Parathyroid adenoma (tissue), 2 donors: ENCODE measurements at regions not wholly inside any gene's neighbourhood (a gene's known extent, or its start where the extent isn't known, plus 50 kb on each side); places are given as distances from the start of the nearest gene placed in this dataset.

ENCODE experiments used
- H2AFZ ChIP-seq: fragments of 300-600 bp; sonication (generic); one replicate; pipeline ENCODE4 v1.7.0; 2017; ENCODE audit warnings: antibody characterized with exemption, mild to moderate bottlenecking
- H3K27ac ChIP-seq: fragments of 300-600 bp; sonication (generic); one replicate; pipeline ENCODE4 v1.7.0; 2017
- H3K27me3 ChIP-seq: fragments of 300-600 bp; sonication (generic); one replicate; pipeline ENCODE4 v1.7.0; 2017; ENCODE audit warnings: low read length; ENCODE audit not compliant: control insufficient read depth, insufficient read depth
- H3K36me3 ChIP-seq: fragments of 300-600 bp; sonication (generic); one replicate; pipeline ENCODE4 v1.7.0; 2017; ENCODE audit warnings: low read length; ENCODE audit not compliant: control insufficient read depth, insufficient read depth
- H3K4me1 ChIP-seq: fragments of 300-600 bp; sonication (generic); one replicate; pipeline ENCODE4 v1.7.0; 2017; ENCODE audit warnings: control low read depth
- H3K4me2 ChIP-seq: fragments of 300-600 bp; sonication (generic); one replicate; pipeline ENCODE4 v1.7.0; 2017; ENCODE audit warnings: low read length
- H3K4me3 ChIP-seq: fragments of 300-600 bp; sonication (generic); one replicate; pipeline ENCODE4 v1.7.0; 2017; ENCODE audit warnings: low read depth, low read length
- H3K79me2 ChIP-seq: fragments of 300-600 bp; sonication (generic); one replicate; pipeline ENCODE4 v1.7.0; 2017; ENCODE audit warnings: control low read depth
- H3K9ac ChIP-seq: fragments of 300-600 bp; sonication (generic); one replicate; pipeline ENCODE4 v1.7.0; 2017; ENCODE audit warnings: mild to moderate bottlenecking
- H3K9me3 ChIP-seq: fragments of 300-600 bp; sonication (generic); one replicate; pipeline ENCODE4 v1.7.0; 2017; ENCODE audit warnings: low read length; ENCODE audit not compliant: control insufficient read depth
- TF ChIP-seq, protein P1 (sequence below): fragments of 300-600 bp; sonication (generic); IDR thresholded peaks from one replicate; pipeline ENCODE4 v1.7.0; 2017; ENCODE audit warnings: antibody characterized with exemption, mild to moderate bottlenecking
- donor health status: primary hyperparathyroidism.

DNA sequence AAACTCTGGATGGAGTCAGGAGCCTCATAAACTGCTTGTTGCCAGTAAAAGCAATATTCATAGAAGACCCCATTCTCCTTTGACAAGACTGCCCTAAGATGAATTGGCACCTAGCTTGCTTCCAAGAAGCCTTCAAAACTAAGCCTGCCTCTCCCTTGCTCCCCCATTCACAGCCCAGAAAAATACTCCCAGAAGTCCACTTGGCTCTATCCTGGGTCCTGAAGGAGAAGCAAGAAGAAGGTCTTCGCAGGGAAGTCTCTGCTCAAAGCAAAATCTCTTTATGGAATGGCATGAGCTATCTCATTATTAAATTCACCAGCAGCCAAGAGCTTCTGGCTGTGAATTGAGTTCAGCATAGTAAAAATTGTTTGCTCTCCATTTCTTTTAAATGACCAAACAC is 230.2 kb upstream of the ARRDC4 start:
- no peaks in the 10 kb centered on the region for H3K9me3 ChIP-seq
- TF ChIP-seq, protein P1, sequence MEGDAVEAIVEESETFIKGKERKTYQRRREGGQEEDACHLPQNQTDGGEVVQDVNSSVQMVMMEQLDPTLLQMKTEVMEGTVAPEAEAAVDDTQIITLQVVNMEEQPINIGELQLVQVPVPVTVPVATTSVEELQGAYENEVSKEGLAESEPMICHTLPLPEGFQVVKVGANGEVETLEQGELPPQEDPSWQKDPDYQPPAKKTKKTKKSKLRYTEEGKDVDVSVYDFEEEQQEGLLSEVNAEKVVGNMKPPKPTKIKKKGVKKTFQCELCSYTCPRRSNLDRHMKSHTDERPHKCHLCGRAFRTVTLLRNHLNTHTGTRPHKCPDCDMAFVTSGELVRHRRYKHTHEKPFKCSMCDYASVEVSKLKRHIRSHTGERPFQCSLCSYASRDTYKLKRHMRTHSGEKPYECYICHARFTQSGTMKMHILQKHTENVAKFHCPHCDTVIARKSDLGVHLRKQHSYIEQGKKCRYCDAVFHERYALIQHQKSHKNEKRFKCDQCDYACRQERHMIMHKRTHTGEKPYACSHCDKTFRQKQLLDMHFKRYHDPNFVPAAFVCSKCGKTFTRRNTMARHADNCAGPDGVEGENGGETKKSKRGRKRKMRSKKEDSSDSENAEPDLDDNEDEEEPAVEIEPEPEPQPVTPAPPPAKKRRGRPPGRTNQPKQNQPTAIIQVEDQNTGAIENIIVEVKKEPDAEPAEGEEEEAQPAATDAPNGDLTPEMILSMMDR = no peak
- no peak overlapping the region for H2AFZ ChIP-seq
- H3K4me1 ChIP-seq = no peaks in the 10 kb centered on the region
- no peaks in the 10 kb centered on the region for H3K27me3 ChIP-seq
- no peak overlapping the region for H3K4me2 ChIP-seq
- no peak overlapping the region for H3K9ac ChIP-seq
- H3K27ac ChIP-seq = no peak overlapping the region
- H3K4me3 ChIP-seq = no peak overlapping the region
- no peaks in the 10 kb centered on the region for H3K36me3 ChIP-seq
- no peaks in the 10 kb centered on the region for H3K79me2 ChIP-seq

DNA sequence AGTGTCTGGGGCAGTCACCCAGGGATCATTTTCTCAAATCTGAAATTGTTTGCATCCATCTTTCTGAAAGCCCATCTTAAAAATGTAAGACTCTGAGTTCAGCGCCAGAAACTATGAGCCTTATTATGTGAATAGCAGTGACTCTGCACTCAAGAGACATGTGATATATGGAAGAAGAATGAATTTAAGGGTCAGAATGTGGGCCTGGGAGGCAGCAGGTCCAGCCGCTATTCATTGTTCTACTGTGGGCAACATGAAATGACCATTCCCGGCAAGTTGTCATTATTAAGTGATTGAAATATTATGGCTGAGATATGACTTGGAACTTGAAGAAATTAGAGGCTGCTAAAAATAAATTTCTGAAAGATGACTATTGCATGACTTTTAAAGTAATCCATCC is 228.6 kb upstream of the ARRDC4 start:
- H3K4me3 ChIP-seq = no peak overlapping the region
- no peaks in the 10 kb centered on the region for H3K36me3 ChIP-seq
- H3K9ac ChIP-seq = no peak overlapping the region
- H3K9me3 ChIP-seq = no peaks in the 10 kb centered on the region
- TF ChIP-seq, protein P1 = no peak
- H2AFZ ChIP-seq = no peak overlapping the region
- no peak overlapping the region for H3K27ac ChIP-seq
- no peaks in the 10 kb centered on the region for H3K79me2 ChIP-seq
- H3K4me1 ChIP-seq = no peaks in the 10 kb centered on the region
- H3K4me2 ChIP-seq = no peak overlapping the region
- H3K27me3 ChIP-seq = no peaks in the 10 kb centered on the region

DNA sequence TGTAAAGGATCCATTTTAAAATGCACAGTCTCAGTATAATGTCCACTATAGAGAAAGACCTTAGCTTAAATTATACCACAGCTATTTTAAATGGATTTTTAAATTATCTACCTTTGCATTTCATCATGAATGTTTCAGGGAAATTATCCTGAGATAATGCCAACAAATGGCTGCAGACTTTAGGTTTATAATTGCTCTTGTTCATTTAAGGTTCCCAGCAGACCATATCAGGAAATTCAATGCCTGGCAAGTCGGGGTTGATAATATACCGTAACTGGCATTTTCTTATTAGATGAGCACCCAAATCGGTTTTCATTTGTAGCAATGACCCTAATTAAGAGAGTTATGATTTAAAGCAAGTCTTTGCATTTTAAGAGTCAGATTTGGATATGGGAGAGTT is 227.1 kb upstream of the ARRDC4 start:
- Histone ChIP-seq H2AFZ (no peak overlapping the region), H3K79me2 (no peaks in the 10 kb centered on the region), H3K9ac (no peak overlapping the region), H3K4me2 (no peak overlapping the region), H3K4me1 (no peaks in the 10 kb centered on the region), H3K4me3 (no peak overlapping the region), H3K36me3 (no peaks in the 10 kb centered on the region), H3K27me3 (no peaks in the 10 kb centered on the region), H3K9me3 (no peaks in the 10 kb centered on the region), H3K27ac (no peak overlapping the region)
- TF ChIP-seq, protein P1 = no peak

DNA sequence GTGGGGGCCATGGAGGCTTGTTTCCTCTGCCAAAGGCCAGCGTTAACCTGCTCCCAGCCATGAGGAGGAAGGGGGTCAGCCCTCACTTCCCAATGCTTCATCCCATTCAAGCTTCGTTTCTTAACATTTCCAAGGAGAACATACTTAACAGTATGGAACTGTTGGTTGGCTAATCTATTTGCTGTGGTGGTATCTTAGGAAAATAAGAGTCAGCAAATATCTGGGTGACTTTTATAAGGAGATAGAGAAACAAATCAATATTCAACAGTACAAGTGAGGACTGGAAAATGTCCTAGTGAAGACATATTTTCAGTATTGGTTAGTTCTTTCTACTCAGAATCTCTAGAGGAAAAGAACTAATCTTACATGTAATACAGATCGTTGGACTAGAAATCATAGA is 223.8 kb upstream of the ARRDC4 start:
- no peaks in the 10 kb centered on the region for H3K27me3 ChIP-seq
- no peak overlapping the region for H3K9ac ChIP-seq
- no peaks in the 10 kb centered on the region for H3K36me3 ChIP-seq
- H3K79me2 ChIP-seq = no peaks in the 10 kb centered on the region
- TF ChIP-seq, protein P1 = no peak
- H3K4me2 ChIP-seq = no peak overlapping the region
- H3K27ac ChIP-seq = no peak overlapping the region
- no peaks in the 10 kb centered on the region for H3K4me1 ChIP-seq
- H2AFZ ChIP-seq = no peak overlapping the region
- H3K4me3 ChIP-seq = no peak overlapping the region
- H3K9me3 ChIP-seq = no peaks in the 10 kb centered on the region

DNA sequence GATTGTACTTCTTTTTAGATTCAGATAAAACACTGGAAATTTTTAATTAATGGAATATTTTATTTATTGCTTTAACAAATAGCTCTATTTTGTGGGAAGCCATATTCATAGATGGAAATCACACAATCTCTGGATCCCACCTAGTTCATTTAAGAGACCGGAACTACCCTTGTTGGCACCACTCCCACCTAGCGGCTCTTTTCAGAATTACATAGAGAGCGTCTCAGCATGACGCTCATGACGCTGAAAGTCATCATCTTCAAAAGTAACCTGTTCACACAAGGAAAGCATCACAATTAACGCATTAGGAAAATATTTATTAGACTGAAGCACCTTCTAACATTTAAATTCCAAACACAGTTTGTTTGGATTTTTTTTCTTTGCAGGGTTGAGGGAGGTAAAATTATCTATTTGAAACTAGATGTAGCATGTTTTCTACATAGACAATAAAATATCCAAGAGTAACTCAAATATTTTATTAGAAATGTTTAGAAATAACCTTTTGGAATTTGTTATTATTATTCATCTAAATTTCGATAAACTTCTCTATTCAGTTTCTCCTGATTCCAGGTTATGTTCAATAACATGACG is 214.9 kb upstream of the ARRDC4 start:
- Histone ChIP-seq H3K4me3 (no peak overlapping the region), H3K27ac (no peak overlapping the region), H3K9ac (no peak overlapping the region), H3K9me3 (no peaks in the 10 kb centered on the region), H3K4me1 (no peaks in the 10 kb centered on the region), H3K36me3 (no peaks in the 10 kb centered on the region), H3K79me2 (no peaks in the 10 kb centered on the region), H2AFZ (no peak overlapping the region), H3K4me2 (no peak overlapping the region), H3K27me3 (no peaks in the 10 kb centered on the region)
- TF ChIP-seq, protein P1 = peak; percentile 67
